HG03378 (cell line): ENCODE measurements at regions not wholly inside any gene's neighbourhood (a gene's known extent, or its start where the extent isn't known, plus 50 kb on each side); places are given as distances from the start of the nearest gene placed in this dataset.

Experiments used
- ATAC-seq: cut with Tn5 transposase; IDR thresholded peaks from one replicate; pipeline ENCODE4 v1.9.1; 2021; ENCODE audit warnings: mild to moderate bottlenecking, moderate library complexity; ENCODE audit not compliant: unreplicated experiment

DNA sequence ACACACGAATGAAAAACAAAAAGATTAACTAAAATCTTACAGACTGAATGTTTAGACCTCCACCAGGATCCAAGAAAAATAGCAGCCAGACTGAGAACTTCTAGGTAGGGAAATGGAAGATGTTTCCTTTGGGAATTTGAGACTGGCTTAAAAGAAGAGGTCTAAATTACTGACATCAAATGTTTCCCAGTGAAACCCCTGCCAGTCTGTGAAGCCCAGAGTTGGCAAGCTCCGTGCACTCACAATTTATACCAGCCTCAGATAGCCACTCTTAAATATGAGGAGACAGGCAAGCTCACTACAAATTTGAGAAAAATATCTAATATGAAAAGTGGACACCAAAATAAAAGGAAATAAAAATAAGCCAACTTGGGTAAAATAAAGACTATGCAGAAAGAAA lies 700.5 kb upstream of the ZNF385D start:
- ATAC-seq = no peak

DNA sequence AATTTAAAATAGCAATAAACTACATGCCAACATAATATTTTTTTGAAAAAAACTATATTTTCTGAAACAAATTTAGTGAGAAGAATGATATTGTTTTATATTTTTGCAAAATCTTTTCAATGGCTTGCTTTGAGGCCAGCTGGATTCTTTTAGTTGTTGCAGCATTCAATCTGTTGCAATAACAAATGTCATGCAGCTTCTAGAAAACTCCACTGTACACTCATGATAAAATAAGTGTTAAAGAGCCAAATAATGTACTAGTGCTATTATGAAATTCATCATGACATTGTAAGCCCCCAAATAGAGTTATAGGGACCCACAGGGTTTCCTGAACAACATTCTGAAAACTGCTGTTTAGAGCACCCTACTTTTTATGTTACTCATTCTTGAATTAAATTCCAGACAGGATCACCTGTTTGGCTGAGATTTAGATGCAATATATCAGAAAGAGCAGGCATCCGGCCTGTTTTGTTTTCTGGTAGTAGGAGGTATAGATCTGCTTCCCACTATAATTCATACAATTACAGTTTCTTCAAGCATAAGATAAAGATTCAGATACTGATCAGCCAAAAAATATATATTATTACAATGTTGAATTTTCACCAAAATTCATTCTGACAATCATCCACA lies 703.0 kb upstream of the ZNF385D start:
- ATAC-seq = no peak

DNA sequence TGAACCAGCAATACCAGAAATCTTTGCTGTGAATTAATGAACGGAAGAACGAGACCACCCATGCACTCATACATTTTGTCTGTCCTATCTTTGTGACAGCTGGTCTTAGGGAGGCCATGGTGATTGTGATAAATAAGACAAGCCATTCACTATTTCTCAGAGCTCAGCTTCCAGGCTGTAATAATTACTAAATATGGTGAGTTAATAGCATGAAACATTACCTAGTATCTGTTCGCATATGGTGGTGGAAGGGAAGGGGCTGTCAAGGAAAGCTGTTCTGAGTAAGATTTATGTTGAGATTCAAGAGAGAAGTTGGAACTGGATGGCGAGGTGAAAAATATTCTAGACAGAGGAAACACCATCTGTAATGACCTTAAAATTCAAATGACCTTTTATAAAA lies 719.0 kb upstream of the ZNF385D start:
- no peak for ATAC-seq

DNA sequence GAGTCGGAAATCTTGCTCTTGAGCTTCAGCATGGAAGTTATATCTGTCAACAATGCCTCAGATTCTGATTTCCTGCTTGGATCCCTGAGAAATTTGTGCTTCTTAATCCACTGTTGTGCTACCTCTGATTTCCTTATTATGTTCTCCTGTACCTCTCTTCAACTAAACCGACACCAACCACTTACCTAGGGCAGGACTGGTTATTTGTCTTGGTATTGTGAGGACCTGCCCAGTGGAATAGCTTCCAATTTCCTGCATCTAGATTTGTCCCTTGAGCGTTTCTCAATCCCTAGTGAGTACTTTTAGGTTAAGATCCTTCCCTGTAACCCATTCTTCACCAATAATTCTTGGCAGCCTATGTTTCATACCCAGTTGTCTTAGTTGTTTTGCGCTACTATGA lies 720.5 kb upstream of the ZNF385D start:
- ATAC-seq = no peak

DNA sequence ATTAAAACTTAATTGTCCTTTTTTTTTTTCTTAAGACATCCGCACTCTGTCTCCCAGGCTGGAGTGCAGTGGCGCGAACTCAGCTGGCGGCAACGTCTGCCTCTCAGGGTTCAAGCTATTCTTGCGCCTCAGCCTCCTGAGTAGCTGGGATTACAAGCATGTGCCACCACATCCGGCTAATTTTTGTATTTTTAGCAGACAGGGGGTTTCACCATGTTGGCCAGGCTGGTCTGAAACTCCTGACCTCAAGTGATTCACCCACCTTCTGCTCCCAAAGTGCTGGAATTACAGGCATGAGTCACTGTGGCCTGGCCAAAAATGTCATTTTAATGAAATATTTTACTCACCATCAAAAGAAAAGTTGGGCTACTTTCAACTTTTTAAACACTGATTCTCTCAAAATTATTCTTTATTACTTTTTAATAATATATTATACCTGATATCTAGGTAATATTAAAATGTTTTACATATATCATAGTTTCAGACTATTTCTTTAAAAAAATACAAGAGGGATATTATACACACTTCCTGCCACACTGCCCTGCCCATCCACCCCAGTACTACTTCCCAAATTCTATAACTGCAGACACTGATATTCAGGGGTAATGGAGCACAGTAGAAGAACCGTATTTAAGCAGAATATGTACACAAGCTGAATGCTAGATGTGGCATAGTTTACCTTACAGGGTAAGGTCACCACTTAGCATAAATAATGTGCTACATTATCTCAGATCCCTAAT lies 723.9 kb upstream of the ZNF385D start:
- no peak for ATAC-seq

DNA sequence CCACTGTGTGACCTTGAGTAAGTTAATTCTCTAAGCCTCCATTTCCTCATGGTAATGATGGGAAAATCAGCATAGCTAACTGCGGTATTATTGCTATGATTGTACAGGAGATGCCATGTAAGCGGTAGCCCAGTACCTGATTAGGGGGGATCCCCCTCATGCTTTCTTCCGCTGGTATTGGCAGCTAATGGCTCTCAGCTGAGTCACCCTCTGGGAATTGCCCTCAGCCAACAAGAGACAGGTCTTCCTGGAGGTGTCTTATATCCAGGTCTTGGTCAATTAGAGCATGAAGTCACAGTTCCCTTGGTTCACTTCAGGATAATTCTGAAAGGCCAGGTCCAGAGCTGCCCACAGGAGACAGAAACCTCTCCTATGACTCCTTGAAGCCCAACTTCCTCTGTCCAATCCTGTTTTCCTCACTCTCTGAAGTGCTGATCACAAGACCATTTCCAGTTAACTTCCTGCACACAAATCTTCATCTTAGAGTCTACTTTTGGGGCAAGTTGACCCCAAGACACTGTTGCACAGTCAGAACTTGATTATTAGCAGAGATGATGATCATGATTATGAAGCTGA lies 724.7 kb upstream of the ZNF385D start:
- no peak for ATAC-seq

DNA sequence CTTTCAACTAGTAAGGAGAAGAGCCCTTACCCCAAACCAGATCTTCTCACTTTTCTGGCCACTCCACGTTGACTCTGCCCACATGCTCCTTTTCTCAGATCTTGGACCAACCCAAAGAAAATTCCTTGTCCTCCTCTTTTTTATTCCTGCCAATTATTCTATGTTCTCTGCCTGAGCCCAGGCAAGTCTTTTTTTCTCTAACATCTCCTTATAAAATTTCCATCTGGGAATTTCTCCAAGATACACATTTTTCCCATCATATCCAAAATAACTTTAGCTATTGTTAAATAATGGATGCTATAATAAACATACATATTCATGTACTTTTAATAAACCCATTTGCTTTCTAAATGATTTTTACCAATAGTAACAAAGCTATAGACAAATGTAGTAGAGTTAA lies 726.0 kb upstream of the ZNF385D start:
- no peak for ATAC-seq

DNA sequence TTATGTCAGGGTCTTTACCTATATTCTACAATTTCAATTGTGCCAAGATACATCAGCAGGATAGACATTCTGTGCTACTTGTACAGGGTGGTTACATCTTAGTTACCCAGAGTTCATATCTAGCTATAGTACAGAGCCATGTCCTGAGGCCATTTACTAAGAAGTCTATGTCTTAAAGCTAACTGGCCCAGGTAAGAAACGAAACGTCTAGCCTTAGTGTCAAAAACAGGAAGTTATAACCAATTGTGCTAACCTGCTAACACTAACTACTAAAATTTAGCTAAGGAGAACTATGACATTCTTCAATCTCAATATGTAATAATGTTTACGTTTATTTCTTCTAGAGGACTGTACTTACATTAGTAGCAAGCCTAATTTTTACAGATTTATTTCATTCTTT lies 717.2 kb upstream of the UBE2E2 start:
- ATAC-seq = no peak

DNA sequence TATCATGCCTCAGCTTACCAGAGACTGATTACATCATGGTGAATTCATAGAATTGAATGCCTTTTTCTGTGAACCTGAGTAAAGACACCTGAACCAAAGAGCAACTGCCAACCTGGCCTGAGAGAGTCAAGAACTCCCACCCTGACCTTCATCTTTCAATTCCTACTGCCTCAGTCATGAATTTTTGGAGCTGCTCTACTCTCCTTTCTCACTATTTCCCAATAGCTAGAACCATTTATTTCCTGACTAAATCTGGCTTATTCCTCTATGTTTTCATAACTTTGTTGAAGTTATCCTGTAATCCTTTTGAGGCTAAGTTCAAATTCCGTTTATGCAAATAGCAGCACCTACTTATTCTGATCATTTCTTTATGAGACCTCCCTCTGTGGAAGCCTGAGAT lies 712.4 kb upstream of the UBE2E2 start:
- no peak for ATAC-seq

DNA sequence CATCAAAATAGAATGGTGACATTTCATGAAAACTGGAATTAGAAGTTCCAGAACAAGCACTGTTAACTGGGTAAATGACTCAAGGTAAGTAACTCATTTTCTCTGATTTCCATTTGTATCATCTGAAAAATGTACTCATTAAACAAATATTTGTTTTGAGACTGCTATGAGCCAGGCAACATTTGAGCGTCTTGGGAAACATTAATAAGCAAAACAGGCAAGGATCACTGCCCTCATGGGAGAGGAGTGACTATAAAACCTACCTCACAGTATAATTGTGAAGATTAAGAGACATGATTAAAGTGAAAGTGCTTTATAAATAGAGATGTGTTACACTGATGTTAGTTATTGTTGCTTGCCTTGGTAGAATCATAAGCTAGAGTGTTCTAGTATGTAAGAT lies 711.8 kb upstream of the UBE2E2 start:
- no peak for ATAC-seq

DNA sequence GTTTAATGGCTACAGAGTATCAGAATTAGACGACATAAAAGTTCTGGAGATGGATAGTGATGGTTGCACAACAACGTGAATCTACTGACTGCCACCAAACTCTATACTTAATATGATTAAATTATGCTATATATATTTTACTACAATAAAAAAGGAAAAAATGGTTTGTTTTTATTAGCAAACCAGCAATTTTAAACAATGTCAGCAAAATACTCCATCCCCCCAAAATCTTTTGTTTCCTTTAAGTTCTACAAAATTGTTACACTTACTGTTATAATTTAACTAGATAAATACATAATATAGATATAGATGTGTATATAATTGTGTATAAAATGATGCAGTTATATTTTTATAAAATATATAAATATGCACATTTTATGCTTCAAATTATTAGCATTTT lies 710.8 kb upstream of the UBE2E2 start:
- ATAC-seq = no peak

DNA sequence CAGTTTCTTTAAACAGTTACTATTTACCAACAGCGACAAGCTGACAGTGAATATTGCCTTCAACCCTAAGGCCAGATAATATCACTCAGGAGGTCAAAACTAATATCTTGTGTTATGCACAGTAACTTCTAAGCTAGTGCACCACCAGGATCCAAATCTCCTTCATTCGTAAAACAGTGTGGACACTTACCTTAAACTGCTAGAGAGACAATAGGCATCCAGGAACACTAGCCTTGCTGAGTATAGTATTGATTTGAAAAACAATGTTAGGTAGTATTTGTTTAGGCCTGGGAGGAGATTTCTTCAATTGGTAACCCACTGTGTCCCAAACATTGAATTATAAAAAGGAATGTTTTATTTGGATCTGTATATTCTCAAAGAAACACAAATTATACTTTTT lies 707.9 kb upstream of the UBE2E2 start:
- ATAC-seq = no peak

DNA sequence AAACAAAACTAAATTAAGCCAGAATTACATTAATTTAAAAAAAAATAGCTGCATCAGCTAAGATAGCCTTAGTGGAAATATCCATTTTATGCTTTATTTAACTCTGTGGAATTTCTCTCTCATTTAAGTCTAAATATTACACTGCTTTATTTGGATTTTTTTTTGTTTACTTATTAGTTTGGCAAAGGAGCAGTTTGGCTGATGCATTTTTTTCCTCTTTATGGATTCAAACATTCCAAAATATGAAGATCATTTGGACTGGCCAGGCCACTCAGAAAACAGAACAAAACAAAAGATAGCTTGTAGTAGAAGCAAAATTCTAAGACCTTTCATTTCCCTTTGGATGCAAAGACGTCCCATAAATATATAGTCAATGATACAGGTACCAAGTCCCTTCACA lies 707.3 kb upstream of the UBE2E2 start:
- no peak for ATAC-seq

DNA sequence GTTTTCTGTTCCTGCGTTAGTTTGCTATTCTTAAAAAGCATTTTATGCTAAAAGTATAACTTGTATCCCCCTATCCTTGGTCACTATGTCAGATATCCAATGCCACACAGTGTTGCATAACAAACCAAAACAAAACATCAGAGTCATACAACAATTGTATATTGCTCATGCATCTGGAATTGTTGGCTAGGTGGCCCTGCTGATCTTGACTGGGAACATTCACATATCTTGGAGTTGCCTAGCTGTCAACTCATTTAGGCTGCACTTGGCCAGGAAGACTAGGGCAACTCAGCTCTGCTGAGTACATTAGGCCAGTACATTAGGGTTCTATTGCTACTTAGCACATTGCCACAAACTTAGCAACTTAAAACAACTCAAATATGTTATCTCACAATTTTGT lies 706.5 kb upstream of the UBE2E2 start:
- ATAC-seq = no peak

DNA sequence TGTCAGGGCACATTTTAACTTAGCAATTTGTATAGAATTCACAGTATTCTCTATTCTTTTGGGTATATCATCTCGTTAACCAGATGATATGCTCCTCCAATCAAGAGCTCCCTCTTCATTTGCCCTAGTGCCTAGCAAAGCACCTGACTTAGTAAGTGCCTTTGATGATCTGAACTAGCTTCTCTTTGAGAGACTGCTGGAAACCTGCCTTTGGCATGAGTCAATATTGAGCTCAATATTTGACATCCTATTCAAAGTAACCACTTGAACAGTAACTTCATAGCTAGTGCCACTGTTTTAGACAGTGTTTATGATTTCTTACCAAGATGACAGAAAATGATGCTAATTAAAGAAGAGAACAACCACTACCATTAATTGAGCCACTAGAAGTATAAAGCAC lies 696.3 kb upstream of the UBE2E2 start:
- no peak for ATAC-seq

DNA sequence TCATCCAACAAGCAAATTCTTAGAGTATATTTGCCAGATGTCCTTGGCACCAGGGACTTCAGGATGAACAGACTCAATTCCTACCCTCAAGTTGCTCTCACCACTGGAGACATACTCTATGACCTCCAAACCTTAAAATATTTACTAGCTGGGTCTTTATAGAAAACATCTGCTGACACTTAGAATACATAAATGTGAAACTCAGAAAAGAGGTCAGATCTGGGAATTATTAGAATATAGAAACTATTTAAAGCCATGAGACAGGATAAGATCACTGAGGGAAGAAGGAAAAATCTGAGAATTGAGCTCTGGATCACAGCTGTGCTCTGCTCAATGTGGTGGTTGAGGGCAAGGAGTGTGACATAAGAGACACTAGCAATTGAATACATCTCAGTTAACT lies 695.4 kb upstream of the UBE2E2 start:
- ATAC-seq = no peak

DNA sequence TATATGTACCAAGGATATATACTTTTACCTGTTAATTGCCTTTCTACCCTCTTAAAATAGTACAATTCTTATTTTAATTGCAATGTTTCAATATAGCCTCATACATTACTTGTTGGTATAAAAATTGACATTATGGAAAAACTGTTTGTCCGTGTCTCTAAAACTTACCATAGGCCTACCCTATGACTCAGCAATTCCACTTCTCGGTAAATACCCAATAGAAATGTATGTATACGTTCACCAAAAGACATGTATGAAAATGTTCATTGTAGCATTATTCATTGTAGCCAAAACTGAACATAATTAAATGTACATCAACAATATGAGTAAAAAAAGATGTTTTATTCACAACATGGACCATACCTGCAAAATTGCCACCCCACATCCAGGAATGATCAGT lies 679.2 kb upstream of the UBE2E2 start:
- ATAC-seq = no peak

DNA sequence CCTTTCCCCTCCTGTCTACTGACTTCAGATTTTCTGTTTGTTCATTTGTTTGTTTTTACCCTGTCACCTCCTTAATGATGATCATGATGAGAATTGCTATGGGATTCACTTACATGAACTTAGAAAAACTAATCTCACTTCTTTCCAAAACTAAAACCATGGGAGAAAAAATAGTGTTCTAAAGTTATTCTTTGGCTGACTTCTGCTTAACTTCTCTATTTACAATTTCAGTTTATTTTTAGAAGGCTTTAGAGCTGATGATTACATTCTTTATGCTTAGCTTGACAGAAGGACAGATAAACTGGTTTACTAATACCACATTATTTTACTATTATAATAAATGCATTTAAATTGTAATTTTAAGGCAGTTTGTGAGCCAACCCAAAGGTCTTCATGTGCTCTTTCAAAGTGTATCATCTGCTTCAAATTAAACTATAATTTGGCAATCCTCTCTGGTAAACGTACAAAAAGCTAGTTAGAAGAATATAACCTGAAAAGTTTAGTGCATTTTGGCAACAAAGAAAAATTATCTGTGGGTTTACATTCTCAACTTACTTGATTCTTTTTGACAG lies 676.8 kb upstream of the UBE2E2 start:
- no peak for ATAC-seq

DNA sequence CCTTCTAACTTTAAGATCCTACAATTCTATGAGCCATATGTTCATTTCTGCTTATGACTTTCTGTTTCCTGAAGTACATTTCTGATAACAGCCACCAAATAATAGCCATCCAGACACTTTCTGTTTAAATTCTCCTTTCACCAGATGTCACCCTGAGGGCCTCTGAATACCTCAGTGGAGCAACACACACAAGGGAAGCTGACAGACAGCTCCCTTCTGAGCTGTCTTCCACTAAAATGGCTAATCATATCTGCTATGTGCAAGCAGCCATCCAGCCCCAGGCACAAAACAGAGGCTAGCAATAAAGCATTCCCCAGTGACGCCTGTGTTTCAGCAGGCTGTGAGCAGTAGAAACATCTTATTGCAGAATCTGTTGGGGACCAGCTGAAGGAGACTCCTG lies 666.6 kb upstream of the UBE2E2 start:
- ATAC-seq = no peak

DNA sequence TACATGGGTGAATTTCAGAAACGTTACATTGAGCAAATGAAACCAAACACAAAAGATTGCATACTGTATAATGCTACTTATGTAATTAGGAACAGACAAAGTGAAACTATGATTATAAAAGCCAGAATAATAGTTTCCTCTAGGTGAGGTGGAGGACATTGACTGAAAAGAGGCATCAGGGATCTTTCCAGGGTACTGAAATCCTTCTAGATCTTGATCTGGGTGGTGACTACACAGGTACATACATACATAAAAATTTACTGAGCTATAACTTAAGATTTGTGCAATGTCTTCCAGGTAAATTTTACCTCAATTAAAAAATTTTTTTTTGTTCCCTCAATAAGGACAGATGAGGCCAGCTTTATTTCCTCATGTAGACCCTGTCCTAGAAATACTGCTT lies 665.6 kb upstream of the UBE2E2 start:
- no peak for ATAC-seq

DNA sequence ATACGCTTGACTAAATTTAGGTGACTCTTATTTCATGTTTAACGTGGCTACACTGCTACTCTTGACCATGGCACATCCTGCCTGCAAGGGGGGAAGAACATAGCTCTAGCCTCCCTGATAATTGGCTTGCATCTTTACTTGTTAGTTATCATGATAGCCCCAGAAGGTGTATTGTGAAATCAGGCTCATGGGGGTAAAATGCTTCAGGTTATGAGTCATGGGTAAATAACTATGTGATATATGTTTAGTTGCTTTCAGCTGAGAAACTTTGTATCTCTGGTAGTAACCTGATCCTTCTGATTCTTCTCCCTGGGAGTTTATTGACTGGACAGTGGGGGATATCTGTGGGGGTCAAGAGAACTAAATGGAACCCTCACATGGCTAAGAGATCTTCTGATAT lies 660.8 kb upstream of the UBE2E2 start:
- ATAC-seq = no peak

DNA sequence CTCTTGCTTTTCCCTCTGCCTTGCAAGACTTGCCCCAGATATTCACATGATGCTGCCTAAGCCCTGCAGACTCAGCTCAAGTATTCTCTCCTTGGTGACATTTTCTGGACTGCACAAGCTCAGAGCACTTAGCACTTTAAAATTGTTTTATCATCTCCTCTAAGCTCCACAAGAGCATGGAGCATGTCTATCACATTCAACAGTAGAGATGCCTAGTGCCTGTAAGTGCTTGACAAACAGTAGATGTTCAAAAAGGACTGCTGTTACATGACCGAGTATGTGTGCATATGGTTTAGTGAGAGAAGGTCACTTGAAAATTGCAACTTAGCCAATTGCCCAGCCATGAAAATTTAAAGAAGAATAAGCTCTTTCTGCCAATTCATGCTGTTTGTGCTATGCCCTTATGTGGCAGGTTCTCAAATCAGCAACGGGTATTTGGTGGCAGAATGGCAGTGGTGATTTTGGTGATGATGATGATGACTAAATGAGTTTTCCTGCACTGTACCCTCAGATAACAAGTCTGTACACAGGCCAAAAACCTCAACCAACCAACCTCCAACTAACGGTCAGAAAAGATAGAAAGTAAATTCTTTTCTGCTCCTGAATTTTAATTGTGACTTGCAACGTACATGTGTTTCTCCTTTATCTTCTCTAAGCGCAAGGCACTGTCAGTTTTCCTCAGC lies 647.2 kb upstream of the UBE2E2 start:
- no peak for ATAC-seq
